ENCODE measurements at regions not wholly inside any gene's neighbourhood (a gene's known extent, or its start where the extent isn't known, plus 50 kb on each side); places are given as distances from the start of the nearest gene placed in this dataset.

- TF ChIP-seq CBX8 (IDR thresholded peaks at IDR 0.05; ENCODE audit: borderline replicate concordance, extremely low read depth, low read depth, low read length, poor library complexity, severe bottlenecking) (no peak), ZNF57 (CRISPR knock-in tag; IDR thresholded peaks at IDR 0.05) (no peak), ZNF184 (CRISPR knock-in tag; IDR thresholded peaks at IDR 0.05) (no peak), FOXK2 (conservative IDR thresholded peaks at IDR 0.05 in 1 of 2, IDR thresholded peaks at IDR 0.05 in 1 of 2; ENCODE audit: low read depth in 2 of 2) (no peak)
- TF ChIP-seq, protein P1, sequence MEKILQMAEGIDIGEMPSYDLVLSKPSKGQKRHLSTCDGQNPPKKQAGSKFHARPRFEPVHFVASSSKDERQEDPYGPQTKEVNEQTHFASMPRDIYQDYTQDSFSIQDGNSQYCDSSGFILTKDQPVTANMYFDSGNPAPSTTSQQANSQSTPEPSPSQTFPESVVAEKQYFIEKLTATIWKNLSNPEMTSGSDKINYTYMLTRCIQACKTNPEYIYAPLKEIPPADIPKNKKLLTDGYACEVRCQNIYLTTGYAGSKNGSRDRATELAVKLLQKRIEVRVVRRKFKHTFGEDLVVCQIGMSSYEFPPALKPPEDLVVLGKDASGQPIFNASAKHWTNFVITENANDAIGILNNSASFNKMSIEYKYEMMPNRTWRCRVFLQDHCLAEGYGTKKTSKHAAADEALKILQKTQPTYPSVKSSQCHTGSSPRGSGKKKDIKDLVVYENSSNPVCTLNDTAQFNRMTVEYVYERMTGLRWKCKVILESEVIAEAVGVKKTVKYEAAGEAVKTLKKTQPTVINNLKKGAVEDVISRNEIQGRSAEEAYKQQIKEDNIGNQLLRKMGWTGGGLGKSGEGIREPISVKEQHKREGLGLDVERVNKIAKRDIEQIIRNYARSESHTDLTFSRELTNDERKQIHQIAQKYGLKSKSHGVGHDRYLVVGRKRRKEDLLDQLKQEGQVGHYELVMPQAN (IDR thresholded peaks at IDR 0.05; ENCODE audit: borderline replicate concordance), result no peak
Observed at GRCh38 chr21:18601146-18601545, 197.6 kb upstream of the TMPRSS15 start (continued).

DNA sequence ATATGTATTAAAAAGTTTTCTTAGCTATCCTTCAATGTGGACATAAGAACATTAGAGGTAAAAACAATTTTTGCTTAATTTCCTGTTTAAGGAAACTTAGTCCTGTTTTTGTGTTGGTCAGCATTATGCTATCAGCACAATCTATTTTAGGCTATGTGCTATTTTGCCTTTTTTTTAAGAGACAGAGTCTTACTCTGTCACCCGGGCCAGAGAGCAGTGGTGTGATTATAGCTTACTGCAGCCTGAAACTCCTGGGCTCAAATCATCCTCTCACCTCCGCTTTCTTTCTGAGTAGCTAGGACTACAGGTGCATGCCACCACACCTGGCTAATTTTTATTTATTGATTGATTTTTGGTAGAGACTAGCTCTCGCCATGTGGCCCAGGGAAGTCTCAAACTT, 199.1 kb upstream of the TMPRSS15 start:
- Histone ChIP-seq H4K20me1 (replicated peaks; ENCODE audit: control insufficient read depth, insufficient read depth, low read length) (no peaks in the 10 kb centered on the region), H3K9me3 (replicated peaks; ENCODE audit: control insufficient read depth, insufficient read depth, low read depth, low read length) (no peaks in the 10 kb centered on the region), H2AFZ (ENCODE audit: low read depth, low read length) (no peak overlapping the region), H3K27me3 (ENCODE audit: control insufficient read depth in 2 of 2, insufficient read depth in 2 of 2, low read length in 2 of 2) (no peaks in the 10 kb centered on the region), H3K36me3 (ENCODE audit: control insufficient read depth, insufficient read depth, low read length) (no peaks in the 10 kb centered on the region), H3K79me2 (ENCODE audit: control insufficient read depth, insufficient read depth, low read length) (no peaks in the 10 kb centered on the region), H3K4me3 (no peak overlapping the region), H3K27ac (ENCODE audit: extremely low read depth, low read depth, low read length) (no peak overlapping the region), H3K4me2 (ENCODE audit: insufficient read depth, low read length) (no peak overlapping the region), H3K9me1 (ENCODE audit: control insufficient read depth, insufficient read depth, low read length) (no peaks in the 10 kb centered on the region), H3K9ac (ENCODE audit: insufficient read depth in 1 of 2, low read depth in 2 of 2, low read length in 2 of 2) (no peak overlapping the region), H3K4me1 (replicated peaks in 1 of 2; ENCODE audit: control insufficient read depth in 2 of 2, insufficient read depth in 2 of 2, low read length in 2 of 2) (no peaks in the 10 kb centered on the region)
- BruUV-seq (replicated peaks), result no TSS peak
- in situ Hi-C loops (cut with MboI), result no loop called here
- POLR2A ChIA-PET, result no interaction called here
- TF ChIP-seq HMBOX1 (IDR thresholded peaks at IDR 0.05) (no peak), ZNF639 (CRISPR knock-in tag; conservative IDR thresholded peaks at IDR 0.05 in 1 of 2, IDR thresholded peaks at IDR 0.05 in 1 of 2) (no peak), ZNF316 (IDR thresholded peaks at IDR 0.05) (peak; percentile 21; the same call in 1 of the 2 replicates), KAT8 (IDR thresholded peaks at IDR 0.05; ENCODE audit: low read depth) (no peak), MAFG (tag; conservative IDR thresholded peaks at IDR 0.05) (0 out of 2 replicates have a peak, but pooled peaks have one; percentile 17), SIN3A (IDR thresholded peaks at IDR 0.05; ENCODE audit: borderline replicate concordance in 2 of 2, control insufficient read depth in 1 of 2, low read depth in 2 of 2, low read length in 2 of 2) (no peak)
- DNase-seq (ENCODE audit: extremely low read depth in 1 of 4, low spot score in 3 of 4), result no peak
- WGBS (ENCODE audit: insufficient coverage, low coverage, missing lambda C conversion rate), result 29% methylated on average over 3 of the region's 3 CpGs
- FAIRE-seq, result no peak
- no peak for ATAC-seq
- CTCF ChIA-PET (ENCODE audit: low intra/inter-chr PET ratio), result no interaction called here
- intact Hi-C loops (cut with micrococcal nuclease), result no loop called here

Data from K562 (cell line).